Loucy (cell line): ENCODE measurements at regions not wholly inside any gene's neighbourhood (a gene's known extent, or its start where the extent isn't known, plus 50 kb on each side); places are given as distances from the start of the nearest gene placed in this dataset.

Experiments used
- H2AFZ ChIP-seq: fragments of 200-600 bp; sonication (generic); 2 replicates; pipeline ENCODE4 v1.6.0; 2016; ENCODE audit warnings: antibody characterized with exemption, mild to moderate bottlenecking, low read length, moderate library complexity
- H3F3A ChIP-seq: fragments of 200-600 bp; 2 replicates; pipeline ENCODE4 v1.6.0; 2016; ENCODE audit warnings: antibody characterized with exemption, low read depth, mild to moderate bottlenecking
- H3K27me3 ChIP-seq: fragments of 200-600 bp; sonication (generic); 2 replicates; pipeline ENCODE4 v1.6.1; 2014; ENCODE audit warnings: low read length, mild to moderate bottlenecking; ENCODE audit not compliant: insufficient read depth, poor library complexity, severe bottlenecking
- H3K36me3 ChIP-seq: fragments of 200-600 bp; sonication (generic); 2 replicates; pipeline ENCODE4 v1.6.1; 2016; ENCODE audit warnings: low read length; ENCODE audit not compliant: insufficient read depth
- H3K4me1 ChIP-seq: fragments of 200-600 bp; sonication (generic); 2 replicates; pipeline ENCODE4 v1.5.1; 2014; ENCODE audit warnings: low read length, mild to moderate bottlenecking; ENCODE audit not compliant: insufficient read depth, poor library complexity, severe bottlenecking
- H3K4me2 ChIP-seq: fragments of 200-600 bp; sonication (generic); 2 replicates; pipeline ENCODE4 v1.6.0; 2014; ENCODE audit warnings: antibody characterized with exemption, low read length, low read depth, mild to moderate bottlenecking; ENCODE audit not compliant: poor library complexity, severe bottlenecking
- H3K4me3 ChIP-seq: fragments of 200-600 bp; sonication (generic); 2 replicates; pipeline ENCODE4 v1.5.1; 2014; ENCODE audit warnings: low read length, mild to moderate bottlenecking, mixed read lengths; ENCODE audit not compliant: poor library complexity, severe bottlenecking
- H3K79me2 ChIP-seq: fragments of 200-600 bp; sonication (generic); 2 replicates; pipeline ENCODE4 v1.6.1; 2014; ENCODE audit warnings: low read length; ENCODE audit not compliant: insufficient read depth
- H3K9ac ChIP-seq: fragments of 200-600 bp; sonication (generic); 2 replicates; pipeline ENCODE4 v1.6.0; 2014; ENCODE audit warnings: mild to moderate bottlenecking, low read depth, low read length, moderate library complexity; ENCODE audit not compliant: poor library complexity, severe bottlenecking
- H3K9me2 ChIP-seq: fragments of 200-600 bp; sonication (generic); replicated peaks from 2 replicates; pipeline ENCODE4 v1.6.1; 2016; ENCODE audit warnings: low read depth, low read length, mixed read lengths
- H3K9me3 ChIP-seq: fragments of 200-600 bp; sonication (generic); 2 replicates; pipeline ENCODE4 v1.6.1; 2014; ENCODE audit warnings: mild to moderate bottlenecking, antibody characterized with exemption, low read length, low read depth; ENCODE audit not compliant: insufficient read depth
- H4K20me1 ChIP-seq: fragments of 200-600 bp; sonication (generic); 2 replicates; pipeline ENCODE4 v1.6.0; 2014; ENCODE audit warnings: antibody characterized with exemption, low read length, mild to moderate bottlenecking; ENCODE audit not compliant: insufficient read depth, poor library complexity, severe bottlenecking
- CTCF ChIP-seq: fragments of 200-600 bp; sonication (generic); conservative IDR thresholded peaks from 2 replicates; pipeline ENCODE4 v1.5.1; 2014; ENCODE audit warnings: mild to moderate bottlenecking, antibody characterized with exemption, low read length
- EZH2phosphoT487 ChIP-seq: fragments of 200-600 bp; IDR thresholded peaks from 2 replicates; pipeline ENCODE4 v1.6.1; 2018; ENCODE audit warnings: antibody characterized with exemption, mild to moderate bottlenecking, moderate library complexity, borderline replicate concordance

- Histone ChIP-seq H3K9me3 (no peaks in the 10 kb centered on the region), H3K27me3 (no peaks in the 10 kb centered on the region), H3K36me3 (no peaks in the 10 kb centered on the region), H3K4me3 (no peak overlapping the region), H4K20me1 (no peaks in the 10 kb centered on the region), H3F3A (no peaks in the 10 kb centered on the region), H3K4me1 (no peaks in the 10 kb centered on the region), H3K9me2 (no peaks in the 10 kb centered on the region; the same call in 1 of the 2 replicates), H3K4me2 (no peak overlapping the region), H3K79me2 (no peaks in the 10 kb centered on the region), H3K9ac (no peak overlapping the region), H2AFZ (no peak overlapping the region)
- TF ChIP-seq EZH2phosphoT487: no peak
These were observed 91.4 kb upstream of the NEBL start for GRCh38 chr10:20988357-20988983.

GRCh38 chr10:20986049-20986448 is 88.9 kb upstream of the NEBL start:
- no peaks in the 10 kb centered on the region for H3K79me2 ChIP-seq
- H3K27me3 ChIP-seq: no peaks in the 10 kb centered on the region
- H3K9me3 ChIP-seq: no peaks in the 10 kb centered on the region
- H3K36me3 ChIP-seq: no peaks in the 10 kb centered on the region
- H3K4me1 ChIP-seq: no peaks in the 10 kb centered on the region
- H3K4me2 ChIP-seq: no peak overlapping the region
- no peaks in the 10 kb centered on the region for H3F3A ChIP-seq
- H4K20me1 ChIP-seq: no peaks in the 10 kb centered on the region
- no peak overlapping the region for H2AFZ ChIP-seq
- H3K9ac ChIP-seq: no peak overlapping the region
- TF ChIP-seq CTCF (no peak), EZH2phosphoT487 (no peak)
- no peaks in the 10 kb centered on the region; the same call in 1 of the 2 replicates for H3K9me2 ChIP-seq
- H3K4me3 ChIP-seq: no peak overlapping the region

- Histone ChIP-seq H3K4me1 (no peaks in the 10 kb centered on the region), H3K36me3 (no peaks in the 10 kb centered on the region), H3K4me2 (no peak overlapping the region), H3K9ac (no peak overlapping the region), H3K27me3 (no peaks in the 10 kb centered on the region), H4K20me1 (no peaks in the 10 kb centered on the region), H3K9me2 (no peaks in the 10 kb centered on the region; the same call in 1 of the 2 replicates), H2AFZ (no peak overlapping the region), H3F3A (no peaks in the 10 kb centered on the region), H3K9me3 (no peaks in the 10 kb centered on the region), H3K79me2 (no peaks in the 10 kb centered on the region), H3K4me3 (no peak overlapping the region)
- TF ChIP-seq CTCF: no peak
- no peak for TF ChIP-seq EZH2phosphoT487
These were observed 87.6 kb upstream of the NEBL start for GRCh38 chr10:20984662-20985061.

GRCh38 chr10:20981419-20981953 is 84.4 kb upstream of the NEBL start:
- Histone ChIP-seq H3K27me3 (no peaks in the 10 kb centered on the region), H3K4me1 (no peaks in the 10 kb centered on the region), H3K4me2 (no peak overlapping the region), H4K20me1 (no peaks in the 10 kb centered on the region), H3K4me3 (no peak overlapping the region), H2AFZ (no peak overlapping the region), H3K9me3 (no peaks in the 10 kb centered on the region), H3K9ac (no peak overlapping the region), H3F3A (no peaks in the 10 kb centered on the region), H3K79me2 (no peaks in the 10 kb centered on the region), H3K36me3 (no peaks in the 10 kb centered on the region), H3K9me2 (peaks cover 6% of the 10 kb centered on the region; the same call in 1 of the 2 replicates)
- TF ChIP-seq CTCF: no peak
- no peak for TF ChIP-seq EZH2phosphoT487
